HepG2 (cell line): ENCODE measurements at regions not wholly inside any gene's neighbourhood (a gene's known extent, or its start where the extent isn't known, plus 50 kb on each side); places are given as distances from the start of the nearest gene placed in this dataset.

Experiments used
- ATAC-seq: fragments of 200-7000 bp; cut with Tn5 transposase; 3 replicates; pipeline ENCODE4 v1.9.1; 2020; ENCODE audit warnings: mild to moderate bottlenecking, moderate library complexity
- BruUV-seq: library from RNA; stranded (reverse); fragments of 400-500 nt; replicated peaks from 2 replicates; lab custom pipeline; 2021; lab: Mats Ljungman, UMichigan
- CTCF ChIA-PET: fragments of 300-600 bp; formaldehyde crosslinking; extraction: SDS; loops from one replicate; lab custom pipeline; 2021; ENCODE audit warnings: low total read pairs, inconsistent platforms, low intra/inter-chr PET ratio; lab: Yijun Ruan, JAX
- POLR2A ChIA-PET: fragments of 350-600 bp; sonication (Branson Sonifier 250); formaldehyde crosslinking; loops from one replicate; lab custom pipeline; 2020; ENCODE audit warnings: antibody characterized with exemption, inconsistent platforms; lab: Yijun Ruan, JAX
- DNase-seq: peaks from one replicate; pipeline ENCODE4 v3.0.0-alpha.2; 2015; ENCODE audit warnings: low spot score
- FAIRE-seq: peaks from 3 replicates; lab custom pipeline; 2011; peaks lifted over from hg19 to GRCh38; lab: Jason Lieb, UNC
- H2AFZ ChIP-seq: one replicate; pipeline ENCODE4 v1.6.1; 2011; ENCODE audit warnings: low read length, inconsistent platforms
- H3K27ac ChIP-seq: fragments of 300-600 bp; 3 replicates; pipeline ENCODE4 v1.8.0; 2011; ENCODE audit warnings: mixed run types, mild to moderate bottlenecking, mixed read lengths, low read length, inconsistent platforms; ENCODE audit not compliant: insufficient read depth; ENCODE audit errors: extremely low read length
- H3K27me3 ChIP-seq, 2 experiments: fragments of 200-600 bp in 1 of 2; 2 replicates in 1 of 2; 3 replicates in 1 of 2; pipeline versions ENCODE4 v1.6.0 to v1.8.0; 2011; ENCODE audit warnings: low read length in 2 of 2, mild to moderate bottlenecking in 2 of 2, moderate library complexity in 2 of 2, inconsistent platforms in 1 of 2; ENCODE audit not compliant: insufficient read depth in 2 of 2, control insufficient read depth in 1 of 2
- H3K36me3 ChIP-seq, 2 experiments: fragments of 200-600 bp in 1 of 2; replicated peaks in 1 of 2; 2 replicates in 1 of 2; 3 replicates in 1 of 2; pipeline versions ENCODE4 v1.5.1 to v1.8.0; 2011; ENCODE audit warnings: low read length in 2 of 2, inconsistent platforms in 1 of 2; ENCODE audit not compliant: insufficient read depth in 2 of 2, control insufficient read depth in 1 of 2
- H3K4me1 ChIP-seq: 2 replicates; pipeline ENCODE4 v1.5.1; 2012; ENCODE audit warnings: low read length, inconsistent platforms; ENCODE audit not compliant: insufficient read depth
- H3K4me2 ChIP-seq: 2 replicates; pipeline ENCODE4 v1.6.0; 2011; ENCODE audit warnings: low read depth, low read length, inconsistent platforms
- H3K4me3 ChIP-seq, 3 experiments: fragments of 200-600 bp in 1 of 3; sonication (generic), shearing (Covaris generic) in 1 of 3; replicated peaks in 1 of 3; 2 replicates each; pipeline ENCODE4 v1.5.1; 2011 to 2016; ENCODE audit warnings: low read length in 3 of 3, inconsistent platforms in 2 of 3, low read depth in 2 of 3, mild to moderate bottlenecking in 2 of 3, control low read depth in 1 of 3, mixed read lengths in 1 of 3; ENCODE audit not compliant: insufficient read depth in 1 of 3
- H3K79me2 ChIP-seq: one replicate; pipeline ENCODE4 v1.6.1; 2011; ENCODE audit warnings: low read length, inconsistent platforms; ENCODE audit not compliant: insufficient read depth
- H3K9ac ChIP-seq: 2 replicates; pipeline ENCODE4 v1.6.0; 2011; ENCODE audit warnings: mild to moderate bottlenecking, low read depth, low read length, inconsistent platforms; ENCODE audit not compliant: insufficient read depth
- H3K9me3 ChIP-seq: 2 replicates; pipeline ENCODE4 v1.5.1; 2012; ENCODE audit warnings: mild to moderate bottlenecking, low read length
- H4K20me1 ChIP-seq: 2 replicates; pipeline ENCODE4 v1.6.0; 2011; ENCODE audit warnings: inconsistent platforms, mild to moderate bottlenecking, low read length, moderate library complexity; ENCODE audit not compliant: insufficient read depth
- FOXO4 ChIP-seq: sonication (generic); formaldehyde crosslinking; conservative IDR thresholded peaks from 2 replicates; pipeline ENCODE4 v1.8.1; 2023; ENCODE audit warnings: missing genetic modification reagents
- PCBP1 ChIP-seq: fragments of 200-400 bp; formaldehyde crosslinking; IDR thresholded peaks from 2 replicates; pipeline ENCODE4 v1.6.1; 2017; ENCODE audit warnings: mild to moderate bottlenecking, low read depth, low read length, borderline replicate concordance
- SMYD3 ChIP-seq: sonication (generic); formaldehyde crosslinking; IDR thresholded peaks from 2 replicates; pipeline ENCODE4 v1.8.1; 2023; ENCODE audit warnings: mild to moderate bottlenecking, missing genetic modification reagents
- STAT5B ChIP-seq: sonication (generic); formaldehyde crosslinking; IDR thresholded peaks from 2 replicates; pipeline ENCODE4 v1.4.0; 2020; ENCODE audit warnings: missing genetic modification reagents
- TOE1 ChIP-seq: sonication (generic); formaldehyde crosslinking; IDR thresholded peaks from 2 replicates; pipeline ENCODE4 v1.4.0; 2020; ENCODE audit warnings: mild to moderate bottlenecking, missing genetic modification reagents
- YEATS4 ChIP-seq: sonication (generic); formaldehyde crosslinking; IDR thresholded peaks from 2 replicates; pipeline ENCODE4 v1.4.0; 2020; ENCODE audit warnings: missing genetic modification reagents, borderline replicate concordance
- ZBTB33 ChIP-seq: sonication (generic); formaldehyde crosslinking; IDR thresholded peaks from 2 replicates; pipeline ENCODE4 v1.4.0; 2020; ENCODE audit warnings: missing genetic modification reagents
- ZBTB7B ChIP-seq: sonication (generic); formaldehyde crosslinking; IDR thresholded peaks from 2 replicates; pipeline ENCODE4 v1.4.0; 2020; ENCODE audit warnings: missing genetic modification reagents
- ZFP62 ChIP-seq: sonication (generic); formaldehyde crosslinking; IDR thresholded peaks from 2 replicates; pipeline ENCODE4 v1.4.0; 2020; ENCODE audit warnings: missing genetic modification reagents
- ZNF17 ChIP-seq: sonication (generic); formaldehyde crosslinking; IDR thresholded peaks from 2 replicates; pipeline ENCODE4 v1.5.0; 2020; ENCODE audit warnings: mild to moderate bottlenecking, missing genetic modification reagents
- ZNF225 ChIP-seq: sonication (generic); formaldehyde crosslinking; IDR thresholded peaks from 2 replicates; pipeline ENCODE4 v1.4.0; 2020; ENCODE audit warnings: mild to moderate bottlenecking, missing genetic modification reagents
- ZNF326 ChIP-seq: sonication (generic); formaldehyde crosslinking; IDR thresholded peaks from 2 replicates; pipeline ENCODE4 v1.4.0; 2020; ENCODE audit warnings: missing genetic modification reagents, borderline replicate concordance
- ZNF430 ChIP-seq: sonication (generic); formaldehyde crosslinking; IDR thresholded peaks from 2 replicates; pipeline ENCODE4 v1.9.0; 2021; ENCODE audit warnings: mild to moderate bottlenecking, missing genetic modification reagents
- ZNF572 ChIP-seq: sonication (generic); formaldehyde crosslinking; IDR thresholded peaks from 2 replicates; pipeline ENCODE4 v1.5.1; 2020; ENCODE audit warnings: mild to moderate bottlenecking, missing genetic modification reagents
- ZNF691 ChIP-seq: sonication (generic); formaldehyde crosslinking; IDR thresholded peaks from 2 replicates; pipeline ENCODE4 v1.4.0; 2020; ENCODE audit warnings: missing genetic modification reagents, low read depth, mild to moderate bottlenecking, borderline replicate concordance
- ZNF775 ChIP-seq: sonication (generic); formaldehyde crosslinking; IDR thresholded peaks from 2 replicates; pipeline ENCODE4 v1.4.0; 2020; ENCODE audit warnings: missing genetic modification reagents, mild to moderate bottlenecking, moderate library complexity, borderline replicate concordance
- ZNF883 ChIP-seq: sonication (generic); formaldehyde crosslinking; IDR thresholded peaks from 2 replicates; pipeline ENCODE4 v1.5.1; 2020; ENCODE audit warnings: mild to moderate bottlenecking, missing genetic modification reagents; ENCODE audit errors: not compliant biosample characterization
- WGBS: methylation state at CpG from one replicate; pipeline ENCODE4 v1.1.6; 2017; ENCODE audit warnings: low lambda C conversion rate; 5-methylcytosine and 5-hydroxymethylcytosine counted together
- in situ Hi-C: cut with HindIII; loops from 2 replicates; pipeline ENCODE4 v1.10.0; 2017; ENCODE audit warnings: low pct_unique_long_range_greater_than_20kb; ENCODE audit not compliant: extremely low pct_ligation_motif_present
- intact Hi-C: fragments of 100-400 bp; cut with micrococcal nuclease; formaldehyde crosslinking; loops from one replicate; pipeline ENCODE4 v1.10.0; 2022; ENCODE audit not compliant: unreplicated experiment

- no peaks in the 10 kb centered on the region for H3K4me1 ChIP-seq
- intact Hi-C loops (no loop called here), in situ Hi-C loops (no loop called here)
- BruUV-seq: no TSS peak
- POLR2A ChIA-PET: no interaction called here
- H4K20me1 ChIP-seq: no peaks in the 10 kb centered on the region
- ATAC-seq (no peak), FAIRE-seq (no peak), DNase-seq (no peak)
- H3K4me3 ChIP-seq: no peak overlapping the region
- H3K79me2 ChIP-seq: no peaks in the 10 kb centered on the region
- CTCF ChIA-PET: no interaction called here
- no peaks in the 10 kb centered on the region for H3K27me3 ChIP-seq
- no peak overlapping the region for H2AFZ ChIP-seq
- H3K9me3 ChIP-seq: no peaks in the 10 kb centered on the region
- no peaks in the 10 kb centered on the region for H3K36me3 ChIP-seq
- whole genome bisulfite sequencing: 6% methylated on average over 3 of the region's 3 CpGs
- no peak for TF ChIP-seq FOXO4
- TF ChIP-seq ZNF225 (CRISPR knock-in tag): no peak
- no peak for TF ChIP-seq ZNF17 (CRISPR knock-in tag)
- no peak for TF ChIP-seq YEATS4 (CRISPR knock-in tag)
- TF ChIP-seq ZNF883 (CRISPR knock-in tag): no peak
- no peak for TF ChIP-seq ZNF691 (CRISPR knock-in tag)
- no peak overlapping the region for H3K9ac ChIP-seq
- no peak overlapping the region for H3K4me2 ChIP-seq
- no peak overlapping the region for H3K27ac ChIP-seq
These were observed 223.2 kb upstream of the APCDD1 start for GRCh38 chr18:10231220-10231619.

- Histone ChIP-seq H3K36me3 (no peaks in the 10 kb centered on the region), H2AFZ (no peak overlapping the region), H3K4me3 (no peak overlapping the region), H3K4me1 (no peaks in the 10 kb centered on the region), H3K79me2 (no peaks in the 10 kb centered on the region), H3K27me3 (no peaks in the 10 kb centered on the region), H4K20me1 (no peaks in the 10 kb centered on the region), H3K4me2 (no peak overlapping the region), H3K27ac (no peak overlapping the region), H3K9me3 (no peaks in the 10 kb centered on the region), H3K9ac (no peak overlapping the region)
- BruUV-seq: no TSS peak
- no peak for FAIRE-seq
- POLR2A ChIA-PET: no interaction called here
- intact Hi-C loops (no loop called here), in situ Hi-C loops (no loop called here)
- 39% methylated on average over 2 of the region's 2 CpGs for WGBS
- CTCF ChIA-PET: no interaction called here
- no peak for DNase-seq
- no peak for ATAC-seq
- TF ChIP-seq SMYD3 (CRISPR knock-in tag): no peak
- TF ChIP-seq PCBP1: no peak
- no peak for TF ChIP-seq ZBTB7B (CRISPR knock-in tag)
- no peak for TF ChIP-seq ZBTB33 (CRISPR knock-in tag)
- TF ChIP-seq ZFP62: no peak
- TF ChIP-seq TOE1: no peak
- no peak for TF ChIP-seq ZNF326
- no peak for TF ChIP-seq ZNF775 (CRISPR knock-in tag)
- no peak for TF ChIP-seq ZNF430 (CRISPR knock-in tag)
- no peak for TF ChIP-seq ZNF572
- TF ChIP-seq STAT5B (CRISPR knock-in tag): no peak
These were observed 222.4 kb upstream of the APCDD1 start for GRCh38 chr18:10232062-10232461.
